ENCODE measurements at regions not wholly inside any gene's neighbourhood (a gene's known extent, or its start where the extent isn't known, plus 50 kb on each side); places are given as distances from the start of the nearest gene placed in this dataset.

- no peaks in the 10 kb centered on the region for H3K36me3 ChIP-seq (ENCODE audit: insufficient read depth, low read length)
- no peak overlapping the region for H3K27ac ChIP-seq
- no peaks in the 10 kb centered on the region for H3K9me3 ChIP-seq (ENCODE audit: low read depth, low read length)
- H3K9ac ChIP-seq (ENCODE audit: insufficient read length) = no peak overlapping the region
- no peak overlapping the region for H3K4me3 ChIP-seq
- TF ChIP-seq EZH2 (IDR thresholded peaks at IDR 0.05) (no peak), FOXP2 (optimal IDR thresholded peaks at IDR 0.05; ENCODE audit: control extremely low read depth, extremely low read length, insufficient read depth) (no peak), POLR2AphosphoS5 (IDR thresholded peaks at IDR 0.05; ENCODE audit: borderline replicate concordance, low read depth, low read length) (no peak)
- DNase-seq (ENCODE audit: low read depth, low spot score) = no peak
Observed at GRCh38 chr12:88953029-88953586, 372.8 kb upstream of the KITLG start.

- TF ChIP-seq FOXP2 (optimal IDR thresholded peaks at IDR 0.05; ENCODE audit: control extremely low read depth, extremely low read length, insufficient read depth) = no peak
- DNase-seq (ENCODE audit: low read depth, low spot score) = no peak
- Histone ChIP-seq H3K36me3 (ENCODE audit: insufficient read depth, low read length) (no peaks in the 10 kb centered on the region), H3K27ac (no peak overlapping the region), H3K9ac (ENCODE audit: insufficient read length) (no peak overlapping the region), H3K9me3 (ENCODE audit: low read depth, low read length) (no peaks in the 10 kb centered on the region), H3K4me3 (no peak overlapping the region)
Observed at GRCh38 chr12:88952562-88952942, 372.3 kb upstream of the KITLG start.

- no peak overlapping the region for H3K27ac ChIP-seq
- TF ChIP-seq EZH2 (IDR thresholded peaks at IDR 0.05) = no peak
- TF ChIP-seq FOXP2 (optimal IDR thresholded peaks at IDR 0.05; ENCODE audit: control extremely low read depth, extremely low read length, insufficient read depth) = no peak
- no peak for TF ChIP-seq POLR2AphosphoS5 (IDR thresholded peaks at IDR 0.05; ENCODE audit: borderline replicate concordance, low read depth, low read length)
- H3K9ac ChIP-seq (ENCODE audit: insufficient read length) = no peak overlapping the region
- H3K9me3 ChIP-seq (ENCODE audit: low read depth, low read length) = no peaks in the 10 kb centered on the region
- H3K36me3 ChIP-seq (ENCODE audit: insufficient read depth, low read length) = no peaks in the 10 kb centered on the region
- H3K4me3 ChIP-seq = no peak overlapping the region
- DNase-seq (ENCODE audit: low read depth, low spot score) = no peak
Observed at GRCh38 chr12:88951860-88952561, 371.7 kb upstream of the KITLG start.

GRCh38 chr12:88951177-88951576, 370.9 kb upstream of the KITLG start:
- TF ChIP-seq FOXP2 (optimal IDR thresholded peaks at IDR 0.05; ENCODE audit: control extremely low read depth, extremely low read length, insufficient read depth) (no peak), POLR2AphosphoS5 (IDR thresholded peaks at IDR 0.05; ENCODE audit: borderline replicate concordance, low read depth, low read length) (no peak), EZH2 (IDR thresholded peaks at IDR 0.05) (no peak)
- Histone ChIP-seq H3K27ac (no peak overlapping the region), H3K4me3 (no peak overlapping the region), H3K36me3 (ENCODE audit: insufficient read depth, low read length) (no peaks in the 10 kb centered on the region), H3K9me3 (ENCODE audit: low read depth, low read length) (no peaks in the 10 kb centered on the region), H3K9ac (ENCODE audit: insufficient read length) (no peak overlapping the region)
- DNase-seq (ENCODE audit: low read depth, low spot score) = no peak

- Histone ChIP-seq H3K4me3 (no peak overlapping the region), H3K27ac (no peak overlapping the region), H3K9me3 (ENCODE audit: low read depth, low read length) (no peaks in the 10 kb centered on the region), H3K9ac (ENCODE audit: insufficient read length) (no peak overlapping the region), H3K36me3 (ENCODE audit: insufficient read depth, low read length) (no peaks in the 10 kb centered on the region)
- DNase-seq (ENCODE audit: low read depth, low spot score) = no peak
- TF ChIP-seq FOXP2 (optimal IDR thresholded peaks at IDR 0.05; ENCODE audit: control extremely low read depth, extremely low read length, insufficient read depth) (no peak), POLR2AphosphoS5 (IDR thresholded peaks at IDR 0.05; ENCODE audit: borderline replicate concordance, low read depth, low read length) (no peak), EZH2 (IDR thresholded peaks at IDR 0.05) (no peak)
Observed at GRCh38 chr12:88947486-88948043, 367.3 kb upstream of the KITLG start.

- TF ChIP-seq POLR2AphosphoS5 (IDR thresholded peaks at IDR 0.05; ENCODE audit: borderline replicate concordance, low read depth, low read length) = no peak
- no peak for TF ChIP-seq FOXP2 (optimal IDR thresholded peaks at IDR 0.05; ENCODE audit: control extremely low read depth, extremely low read length, insufficient read depth)
- no peak for TF ChIP-seq EZH2 (IDR thresholded peaks at IDR 0.05)
- DNase-seq (ENCODE audit: low read depth, low spot score) = peak; percentile 34
- no peaks in the 10 kb centered on the region for H3K36me3 ChIP-seq (ENCODE audit: insufficient read depth, low read length)
- no peak overlapping the region for H3K4me3 ChIP-seq
- no peaks in the 10 kb centered on the region for H3K9me3 ChIP-seq (ENCODE audit: low read depth, low read length)
- no peak overlapping the region for H3K9ac ChIP-seq (ENCODE audit: insufficient read length)
- H3K27ac ChIP-seq = no peak overlapping the region
Observed at GRCh38 chr12:88946372-88946997, 366.2 kb upstream of the KITLG start.

- TF ChIP-seq POLR2AphosphoS5 (IDR thresholded peaks at IDR 0.05; ENCODE audit: borderline replicate concordance, low read depth, low read length) (no peak), FOXP2 (optimal IDR thresholded peaks at IDR 0.05; ENCODE audit: control extremely low read depth, extremely low read length, insufficient read depth) (no peak), EZH2 (IDR thresholded peaks at IDR 0.05) (no peak)
- Histone ChIP-seq H3K4me3 (no peak overlapping the region), H3K9me3 (ENCODE audit: low read depth, low read length) (no peaks in the 10 kb centered on the region), H3K27ac (no peak overlapping the region), H3K36me3 (ENCODE audit: insufficient read depth, low read length) (no peaks in the 10 kb centered on the region), H3K9ac (ENCODE audit: insufficient read length) (no peak overlapping the region)
- no peak for DNase-seq (ENCODE audit: low read depth, low spot score)
Observed at GRCh38 chr12:88945051-88945732, 364.9 kb upstream of the KITLG start.

- Histone ChIP-seq H3K4me3 (no peak overlapping the region), H3K9me3 (ENCODE audit: low read depth, low read length) (no peaks in the 10 kb centered on the region), H3K36me3 (ENCODE audit: insufficient read depth, low read length) (no peaks in the 10 kb centered on the region), H3K27ac (no peak overlapping the region), H3K9ac (ENCODE audit: insufficient read length) (no peak overlapping the region)
- no peak for TF ChIP-seq FOXP2 (optimal IDR thresholded peaks at IDR 0.05; ENCODE audit: control extremely low read depth, extremely low read length, insufficient read depth)
- TF ChIP-seq EZH2 (IDR thresholded peaks at IDR 0.05) = no peak
- no peak for TF ChIP-seq POLR2AphosphoS5 (IDR thresholded peaks at IDR 0.05; ENCODE audit: borderline replicate concordance, low read depth, low read length)
- DNase-seq (ENCODE audit: low read depth, low spot score) = no peak
Observed at GRCh38 chr12:88944397-88944796, 364.1 kb upstream of the KITLG start.

Data from SK-N-MC (cell line).